NCI-H1092 (cell line): ENCODE measurements at regions not wholly inside any gene's neighbourhood (a gene's known extent, or its start where the extent isn't known, plus 50 kb on each side); places are given as distances from the start of the nearest gene placed in this dataset.
A peak's percentile ranks its signal among the peaks of the same experiment; 100 is the strongest.

Source experiments
- DNase-seq: peaks from one replicate; lab custom pipeline; 2025; lab: John Stamatoyannopoulos, UW

DNA sequence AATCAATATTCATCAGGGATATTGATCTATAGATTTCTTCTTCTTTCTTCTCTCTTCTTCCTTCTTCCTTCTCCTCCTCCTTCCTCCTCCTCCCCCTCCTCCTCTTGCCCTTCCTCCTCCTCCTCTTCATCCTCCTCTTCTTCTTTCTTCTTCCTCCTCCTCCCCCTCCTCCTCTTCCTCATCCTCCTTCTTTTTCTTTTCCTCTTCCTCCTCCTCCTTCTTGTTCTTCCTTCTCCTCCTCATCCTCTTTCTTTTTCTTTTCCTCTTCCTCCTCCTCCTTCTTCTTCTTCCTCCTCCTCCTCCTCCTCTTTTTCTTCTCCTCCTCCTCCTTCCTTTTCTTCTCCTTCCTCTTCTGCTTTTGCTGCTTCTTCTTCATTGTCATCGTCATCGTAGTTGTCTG lies 52.4 kb upstream of the SERINC1 start:
- no peak for DNase-seq

DNA sequence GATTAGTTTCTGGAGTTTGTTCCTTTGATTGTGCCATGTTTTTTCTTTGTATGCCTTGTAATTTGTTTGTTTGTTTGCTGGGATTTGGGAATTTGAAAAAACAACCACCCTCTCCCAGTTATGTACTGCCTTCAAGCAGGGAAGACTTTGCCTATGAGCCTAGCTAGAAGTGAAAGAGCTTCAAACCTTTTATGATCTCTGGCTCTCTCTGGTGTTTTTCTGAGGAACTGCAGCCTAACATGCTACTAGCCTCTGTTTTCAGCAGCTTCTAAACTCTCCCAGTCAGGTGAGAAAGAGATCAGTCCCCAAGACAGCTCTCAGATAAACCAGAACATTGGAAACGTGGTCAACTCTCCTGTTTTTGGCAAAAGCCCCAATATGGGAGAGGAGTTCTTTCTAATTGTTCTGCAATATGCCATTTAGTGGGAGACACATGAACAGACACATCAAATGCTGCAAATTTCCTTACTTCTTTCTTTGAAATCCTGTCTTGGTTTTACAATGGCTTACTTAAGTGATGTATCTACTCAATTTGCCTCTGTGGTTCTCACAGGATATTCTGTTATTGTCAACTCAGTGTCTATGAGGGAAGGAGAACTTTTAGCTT lies 58.9 kb upstream of the SERINC1 start:
- peak; percentile 25 for DNase-seq

DNA sequence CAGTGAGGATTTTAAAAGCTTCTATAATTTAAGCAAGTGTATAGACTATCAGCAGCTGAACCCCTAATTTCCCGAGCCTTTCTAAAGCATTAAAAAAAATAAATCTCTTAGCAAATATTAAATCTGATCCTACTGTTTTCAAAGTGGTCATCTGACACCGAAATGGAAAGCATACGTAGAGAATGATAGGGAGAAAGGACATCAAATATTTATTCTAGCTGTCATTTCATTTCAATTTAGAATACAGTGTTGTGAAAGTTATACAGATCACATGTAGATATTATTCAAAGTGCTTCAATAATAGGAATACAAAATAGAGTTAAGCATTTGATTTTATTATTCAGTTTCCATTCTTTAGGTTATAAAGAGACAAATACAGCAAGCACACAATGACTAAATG lies 61.9 kb upstream of the PKIB start:
- DNase-seq, result peak; percentile 43

DNA sequence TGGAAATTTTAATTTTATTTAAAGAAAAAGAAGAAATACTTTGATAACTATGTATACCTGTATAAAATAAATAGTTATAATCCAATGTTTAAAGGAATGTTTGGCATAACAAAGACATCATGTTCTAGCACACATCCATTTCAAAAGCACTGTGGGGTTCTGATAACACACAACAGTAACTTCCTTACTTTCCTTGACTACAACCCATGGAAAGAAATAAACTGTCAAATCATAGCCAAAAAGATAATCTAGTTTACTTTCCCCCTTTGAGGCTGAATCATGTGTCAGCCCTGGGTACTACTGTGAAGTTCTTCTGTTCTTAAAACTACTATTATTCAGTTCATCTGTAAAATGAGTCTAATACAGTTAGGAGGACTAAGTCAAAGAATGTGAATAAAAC lies 61.4 kb upstream of the PKIB start:
- DNase-seq, result no peak

DNA sequence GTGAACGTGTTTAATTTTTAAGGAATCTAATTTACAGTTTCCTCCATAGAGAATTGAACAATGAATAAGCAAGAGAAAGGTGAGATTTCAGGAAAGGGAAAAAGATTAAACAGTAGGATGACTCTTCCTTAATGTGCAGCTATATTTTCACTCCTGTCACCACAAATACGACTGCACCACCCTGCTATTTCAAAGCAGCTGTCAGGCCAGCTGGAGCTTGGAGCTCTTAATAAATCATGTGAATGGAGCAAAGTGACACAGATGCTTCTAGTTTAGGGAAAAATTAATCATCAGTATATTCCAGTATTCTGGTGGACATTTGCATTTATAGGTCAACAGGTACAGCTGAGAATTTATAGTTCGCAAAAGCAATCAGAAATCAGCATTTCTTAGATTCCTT lies 56.5 kb upstream of the PKIB start:
- no peak for DNase-seq

DNA sequence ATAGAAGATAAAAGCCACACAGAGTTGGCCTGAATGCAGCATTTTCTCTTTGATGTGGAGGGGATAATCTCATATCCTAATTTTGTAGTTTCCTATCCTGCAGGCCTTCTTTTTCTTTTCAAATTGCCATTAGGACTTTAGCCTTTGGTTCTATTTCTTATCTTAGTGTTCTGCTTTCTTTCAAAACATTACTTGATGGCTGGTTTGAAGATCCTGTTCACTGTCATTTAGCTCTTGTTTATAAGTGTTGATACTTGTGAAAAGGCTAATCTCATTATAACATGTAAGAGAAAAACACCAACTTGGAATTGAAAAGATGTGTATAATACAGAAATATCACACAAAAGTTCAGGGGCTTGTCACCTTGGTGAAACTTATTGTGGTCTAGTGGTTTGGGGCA lies 54.6 kb upstream of the PKIB start:
- no peak for DNase-seq

DNA sequence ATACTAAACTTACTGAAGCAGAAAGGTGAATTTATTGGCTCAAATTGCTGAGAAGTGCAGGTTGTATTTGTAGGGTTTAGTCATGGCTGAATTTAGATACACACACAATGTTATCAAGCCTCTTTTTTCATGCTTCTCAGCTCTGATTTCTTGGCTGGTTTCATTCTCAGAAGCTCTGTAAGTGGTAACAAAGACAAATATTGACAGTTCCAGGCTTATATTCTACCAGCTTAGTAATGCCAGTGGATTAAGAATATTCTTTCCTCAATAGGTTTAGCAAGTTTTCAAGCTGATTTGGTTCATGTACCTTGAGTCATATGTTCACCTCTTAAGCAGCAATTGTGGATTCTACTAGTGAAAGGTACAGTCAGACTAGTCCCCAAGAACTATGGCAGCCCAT lies 52.1 kb upstream of the PKIB start:
- DNase-seq, result no peak
